AG04450 (cell line): ENCODE measurements at regions not wholly inside any gene's neighbourhood (a gene's known extent, or its start where the extent isn't known, plus 50 kb on each side); places are given as distances from the start of the nearest gene placed in this dataset.
"Not testable (repeated sequence)": the region's sequence is repeated elsewhere in the genome, so short reads cannot be mapped to it uniquely, and the experiment has no call there.

Experiments used
- CTCF ChIA-PET: fragments of 300-600, 350-600 bp; formaldehyde crosslinking; extraction: SDS; loops from one replicate; lab custom pipeline; 2022; ENCODE audit warnings: antibody characterized with exemption, inconsistent platforms; lab: Charles Lee
- POLR2A ChIA-PET: fragments of 350-600 bp; formaldehyde crosslinking; extraction: SDS; loops from one replicate; lab custom pipeline; 2021; ENCODE audit warnings: antibody characterized with exemption, inconsistent platforms; lab: Yijun Ruan, JAX
- DNase-seq: peaks from one replicate; pipeline ENCODE4 v3.0.0-alpha.2; 2011; ENCODE audit warnings: low read depth, low spot score
- H3K27ac ChIP-seq: one replicate; pipeline ENCODE4 v1.5.1; 2012; ENCODE audit warnings: low read depth, low read length, control low read depth
- H3K27me3 ChIP-seq: one replicate; pipeline ENCODE4 v1.6.0; 2012; ENCODE audit warnings: low read length; ENCODE audit not compliant: control insufficient read depth, insufficient read depth
- H3K4me3 ChIP-seq: 2 replicates; pipeline ENCODE4 v1.5.1; 2011; ENCODE audit warnings: mild to moderate bottlenecking, low read depth, low read length, control low read depth
- H3K9me3 ChIP-seq: 2 replicates; pipeline ENCODE4 v1.5.1; 2012; ENCODE audit warnings: low read length; ENCODE audit not compliant: control insufficient read depth, insufficient read depth
- CTCF ChIP-seq: IDR thresholded peaks from 2 replicates; pipeline ENCODE4 v1.5.1; 2011; ENCODE audit warnings: low read depth, low read length, control low read depth, inconsistent platforms

GRCh38 chr3:170804078-170804477 is 65.9 kb downstream of the RPL22L1 start:
- Histone ChIP-seq H3K9me3 (no peaks in the 10 kb centered on the region; the same call in 1 of the 2 replicates), H3K27me3 (no peaks in the 10 kb centered on the region), H3K27ac (peak overlapping the region; percentile 59), H3K4me3 (no peak overlapping the region)
- POLR2A ChIA-PET: interaction anchor here (2.6 to 3.0 kb wide), 4 partner anchors 50 to 385 kb away, joined by 17 to 32 read pairs (median 28); partner anchors contain the start of gene CLDN11
- CTCF ChIA-PET: interaction anchor here (0.7 to 3.2 kb wide), 5 partner anchors 8 to 390 kb away, joined by 3 to 27 read pairs (median 3); no protein-coding TSS in a partner anchor
- TF ChIP-seq CTCF: no peak
- no peak for DNase-seq

- no peaks in the 10 kb centered on the region for H3K27me3 ChIP-seq
- ChIA-PET POLR2A (interaction anchor here (0.6 to 3.0 kb wide), 24 partner anchors 9 to 388 kb away, joined by 3 to 32 read pairs (median 5); partner anchors contain the start of gene CLDN11), CTCF (interaction anchor here (0.5 to 3.2 kb wide), 10 partner anchors 10 to 392 kb away, joined by 3 to 27 read pairs (median 3); no protein-coding TSS in a partner anchor)
- H3K4me3 ChIP-seq: no peak overlapping the region
- no peaks in the 10 kb centered on the region; the same call in 1 of the 2 replicates for H3K9me3 ChIP-seq
- DNase-seq: peak; percentile 95
- TF ChIP-seq CTCF: no peak
- H3K27ac ChIP-seq: peak overlapping the region; percentile 91
Measured at GRCh38 chr3:170802164-170803151, 67.5 kb downstream of the RPL22L1 start.

- CTCF ChIA-PET: interaction anchor here (0.5 to 3.2 kb wide), 5 partner anchors 11 to 390 kb away, joined by 3 to 27 read pairs (median 3); no protein-coding TSS in a partner anchor
- H3K9me3 ChIP-seq: no peaks in the 10 kb centered on the region
Measured at GRCh38 chr3:170801597-170801996, 68.4 kb downstream of the RPL22L1 start.

GRCh38 chr3:170800275-170800674 is 69.7 kb downstream of the RPL22L1 start:
- H3K9me3 ChIP-seq, H3K27me3 ChIP-seq, H3K4me3 ChIP-seq, POLR2A ChIA-PET, DNase-seq, H3K27ac ChIP-seq: not testable (repeated sequence)
- CTCF ChIA-PET: interaction anchor here (2.7 kb wide), 1 partner anchor 12 kb away, joined by 11 read pairs; no protein-coding TSS in a partner anchor

More at GRCh38 chr3:170801597-170801996, 68.4 kb downstream of the RPL22L1 start:
- Histone ChIP-seq H3K4me3 (no peak overlapping the region), H3K27ac (peak overlapping the region; percentile 91), H3K27me3 (no peaks in the 10 kb centered on the region)
- TF ChIP-seq CTCF: no peak
- DNase-seq: no peak
- POLR2A ChIA-PET: interaction anchor here (1.4 to 3.0 kb wide), 5 partner anchors 36 to 76 kb away, joined by 5 to 32 read pairs (median 25); no protein-coding TSS in a partner anchor

GRCh38 chr3:170799009-170799408 is 71.0 kb downstream of the RPL22L1 start:
- ChIA-PET POLR2A (no interaction called here), CTCF (interaction anchor here (2.7 kb wide), 1 partner anchor 13 kb away, joined by 11 read pairs; no protein-coding TSS in a partner anchor)
- Histone ChIP-seq H3K27ac (no peak overlapping the region), H3K27me3 (no peaks in the 10 kb centered on the region), H3K4me3 (no peak overlapping the region), H3K9me3 (no peaks in the 10 kb centered on the region)
- TF ChIP-seq CTCF: no peak
- no peak for DNase-seq
